DND-41 (cell line): ENCODE measurements at regions not wholly inside any gene's neighbourhood (a gene's known extent, or its start where the extent isn't known, plus 50 kb on each side); places are given as distances from the start of the nearest gene placed in this dataset.

Source experiments
- EZH2 ChIP-seq: IDR thresholded peaks from 3 replicates; pipeline ENCODE4 v1.6.1; 2012; ENCODE audit warnings: borderline replicate concordance, low read depth, mild to moderate bottlenecking, moderate library complexity, low read length, inconsistent platforms; ENCODE audit not compliant: severe bottlenecking
- TF ChIP-seq, protein P1 (sequence below): IDR thresholded peaks from 2 replicates; pipeline ENCODE4 v1.5.1; 2012; ENCODE audit warnings: borderline replicate concordance, low read length, moderate library complexity, mild to moderate bottlenecking; ENCODE audit not compliant: poor library complexity, severe bottlenecking; ENCODE audit errors: extremely low read depth

DNA sequence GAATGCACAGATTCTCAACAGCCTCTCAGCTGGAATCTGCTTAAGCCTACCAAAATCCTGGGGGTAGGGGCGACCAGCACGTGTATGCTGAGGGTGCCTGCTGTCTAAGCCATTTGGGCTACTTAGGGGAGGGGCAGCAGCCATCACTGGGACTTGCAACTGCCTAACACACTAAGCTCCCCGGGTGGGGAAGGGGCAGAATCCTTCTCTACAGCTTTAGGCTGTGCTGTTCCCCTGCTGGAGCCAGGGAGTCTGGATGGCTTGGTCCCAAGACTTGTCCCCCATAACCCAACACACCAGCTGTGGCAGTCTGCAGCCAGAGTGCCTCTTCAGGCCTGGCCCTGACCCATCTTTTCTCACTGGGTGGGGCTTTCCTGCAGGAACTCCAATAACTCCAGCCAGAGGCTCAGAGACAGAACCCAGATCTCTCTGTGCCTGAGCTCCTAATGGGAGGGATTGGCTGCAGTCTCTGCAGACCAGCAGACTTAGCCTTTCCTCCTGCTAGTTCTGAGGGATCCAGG lies 305.4 kb upstream of the RND3 start:
- TF ChIP-seq, protein P1, sequence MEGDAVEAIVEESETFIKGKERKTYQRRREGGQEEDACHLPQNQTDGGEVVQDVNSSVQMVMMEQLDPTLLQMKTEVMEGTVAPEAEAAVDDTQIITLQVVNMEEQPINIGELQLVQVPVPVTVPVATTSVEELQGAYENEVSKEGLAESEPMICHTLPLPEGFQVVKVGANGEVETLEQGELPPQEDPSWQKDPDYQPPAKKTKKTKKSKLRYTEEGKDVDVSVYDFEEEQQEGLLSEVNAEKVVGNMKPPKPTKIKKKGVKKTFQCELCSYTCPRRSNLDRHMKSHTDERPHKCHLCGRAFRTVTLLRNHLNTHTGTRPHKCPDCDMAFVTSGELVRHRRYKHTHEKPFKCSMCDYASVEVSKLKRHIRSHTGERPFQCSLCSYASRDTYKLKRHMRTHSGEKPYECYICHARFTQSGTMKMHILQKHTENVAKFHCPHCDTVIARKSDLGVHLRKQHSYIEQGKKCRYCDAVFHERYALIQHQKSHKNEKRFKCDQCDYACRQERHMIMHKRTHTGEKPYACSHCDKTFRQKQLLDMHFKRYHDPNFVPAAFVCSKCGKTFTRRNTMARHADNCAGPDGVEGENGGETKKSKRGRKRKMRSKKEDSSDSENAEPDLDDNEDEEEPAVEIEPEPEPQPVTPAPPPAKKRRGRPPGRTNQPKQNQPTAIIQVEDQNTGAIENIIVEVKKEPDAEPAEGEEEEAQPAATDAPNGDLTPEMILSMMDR = no peak
- TF ChIP-seq EZH2 = no peak
